ENCODE measurements at regions not wholly inside any gene's neighbourhood (a gene's known extent, or its start where the extent isn't known, plus 50 kb on each side); places are given as distances from the start of the nearest gene placed in this dataset.
"Not testable (repeated sequence)": the region's sequence is repeated elsewhere in the genome, so short reads cannot be mapped to it uniquely, and the experiment has no call there.

DNA sequence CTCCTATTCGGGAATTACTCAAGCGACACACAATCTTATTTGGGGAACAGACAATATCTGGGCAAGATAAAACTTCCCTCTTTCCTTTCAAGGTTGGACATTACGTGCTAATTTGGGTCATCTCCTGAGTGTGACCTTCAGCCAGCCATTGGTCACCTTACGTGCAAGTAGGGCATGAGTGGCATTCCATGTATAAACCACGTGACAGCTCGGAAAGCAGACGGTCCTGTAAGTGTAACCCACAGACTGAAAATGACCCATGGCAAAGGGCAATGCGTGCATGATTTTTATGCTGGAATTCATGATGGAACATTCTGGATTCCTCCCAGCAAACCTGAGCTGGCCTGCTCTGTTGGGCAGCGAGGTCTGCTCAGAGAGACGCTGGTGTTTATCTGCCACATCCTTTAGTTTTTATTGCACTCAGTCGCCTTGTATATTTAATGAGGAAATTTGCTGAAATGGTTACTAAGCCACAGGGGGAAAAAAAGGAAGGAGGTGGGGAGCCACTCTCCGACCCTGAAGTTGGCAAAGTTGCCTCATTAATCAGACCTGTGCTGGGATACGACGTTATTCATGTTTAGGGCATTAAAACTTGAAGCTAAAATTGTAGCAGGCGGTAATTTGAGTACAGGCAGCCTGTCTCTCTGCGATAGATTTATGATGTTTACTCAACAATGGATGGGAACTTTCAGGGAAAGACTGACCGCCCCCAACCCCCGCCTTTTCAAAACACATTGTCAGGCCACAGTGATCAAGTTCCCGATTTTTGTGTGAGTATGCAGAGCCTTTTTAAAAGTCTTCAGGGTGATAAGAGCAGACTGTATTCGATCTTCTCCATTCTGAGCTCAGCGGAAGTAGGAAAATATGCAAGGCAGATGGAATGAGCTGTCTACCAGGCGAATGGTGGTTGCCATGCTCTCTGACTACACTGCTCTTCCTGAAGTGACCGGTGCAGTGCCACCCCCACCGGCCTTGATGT, 295.3 kb downstream of the BCL2L11 start:
- not testable (repeated sequence) for H3K4me3 ChIP-seq (ENCODE audit: low read depth in 1 of 2, low read length in 1 of 2); H3K9me3 ChIP-seq; H3K36me3 ChIP-seq; H3K27me3 ChIP-seq; H3K27ac ChIP-seq
- H3K4me1 ChIP-seq (ENCODE audit: control insufficient read depth in 1 of 2, insufficient read depth in 1 of 2, low read depth in 1 of 2, low read length in 1 of 2): peaks cover 14 to 30% of the 10 kb centered on the region in 2 experiments

GRCh38 chr2:111417026-111417425, 296.3 kb downstream of the BCL2L11 start:
- H3K4me1 ChIP-seq (ENCODE audit: control insufficient read depth in 1 of 2, insufficient read depth in 1 of 2, low read depth in 1 of 2, low read length in 1 of 2): peaks cover 4 to 20% of the 10 kb centered on the region in 2 experiments
- not testable (repeated sequence) for H3K9me3 ChIP-seq; H3K27me3 ChIP-seq; H3K36me3 ChIP-seq; H3K27ac ChIP-seq; H3K4me3 ChIP-seq (ENCODE audit: low read depth in 1 of 2, low read length in 1 of 2)

DNA sequence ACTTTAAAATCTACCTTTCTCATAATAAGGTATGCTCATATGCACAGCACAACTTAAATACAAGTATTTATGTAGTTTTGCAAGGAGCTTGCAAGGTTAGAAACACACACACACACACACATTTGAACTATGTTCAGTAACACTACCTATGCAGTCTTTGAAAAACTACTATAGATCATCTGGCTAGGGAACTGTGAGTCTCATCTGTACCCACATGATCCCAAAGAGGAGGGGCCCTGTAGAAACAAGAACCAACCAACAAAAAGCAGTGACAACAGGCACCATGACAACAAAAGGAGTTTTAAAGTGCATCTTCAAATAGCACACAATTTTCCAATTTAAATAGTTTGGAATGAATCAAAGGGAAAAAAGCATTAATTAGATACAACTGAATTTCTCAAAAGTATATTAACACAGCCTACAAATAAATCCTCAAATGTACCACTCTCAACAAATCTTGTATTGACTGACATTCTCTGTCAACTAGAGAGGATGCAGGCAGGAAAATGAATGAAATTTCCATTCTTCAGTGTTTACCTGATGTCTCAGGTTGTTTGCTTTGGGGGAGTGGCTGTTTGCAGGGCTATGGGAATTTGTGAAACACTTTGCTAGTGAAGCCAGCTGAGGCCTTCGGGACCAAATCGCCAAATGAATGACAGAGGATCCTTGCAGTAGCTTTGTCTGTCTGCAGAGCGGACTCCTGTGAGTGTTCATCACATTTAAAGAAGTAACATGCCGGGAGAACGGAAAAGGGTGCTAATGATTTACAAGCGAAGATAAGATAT, 297.6 kb downstream of the BCL2L11 start:
- H3K4me3 ChIP-seq (ENCODE audit: low read depth in 1 of 2, low read length in 1 of 2); H3K9me3 ChIP-seq; H3K36me3 ChIP-seq; H3K27ac ChIP-seq; H3K27me3 ChIP-seq: not testable (repeated sequence)
- H3K4me1 ChIP-seq (ENCODE audit: control insufficient read depth in 1 of 2, insufficient read depth in 1 of 2, low read depth in 1 of 2, low read length in 1 of 2): peaks cover 4 to 14% of the 10 kb centered on the region in 2 experiments

DNA sequence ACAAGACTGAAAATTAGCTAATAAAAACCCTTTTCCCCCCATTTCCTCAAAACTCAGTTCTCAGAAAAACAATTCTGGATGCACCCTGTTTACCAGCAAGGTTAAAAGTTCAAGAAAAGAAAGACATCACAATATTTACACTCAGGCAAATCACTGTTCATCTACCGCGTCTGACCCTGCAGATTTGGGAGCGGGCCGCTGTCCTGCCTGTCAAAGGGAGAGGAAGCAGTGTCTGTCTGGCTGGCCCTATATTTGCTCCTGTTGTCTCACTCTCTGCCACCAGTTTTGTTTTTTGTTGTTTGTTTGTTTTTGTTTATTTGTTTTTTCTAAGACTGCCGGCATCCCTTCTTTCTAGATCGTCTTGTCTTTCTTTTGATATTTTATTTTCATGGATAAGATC, 299.4 kb downstream of the BCL2L11 start:
- peaks cover 2 to 12% of the 10 kb centered on the region in 2 experiments for H3K4me1 ChIP-seq (ENCODE audit: control insufficient read depth in 1 of 2, insufficient read depth in 1 of 2, low read depth in 1 of 2, low read length in 1 of 2)
- not testable (repeated sequence) for H3K27me3 ChIP-seq, H3K9me3 ChIP-seq

GRCh38 chr2:111420835-111421234, 300.1 kb downstream of the BCL2L11 start:
- H3K9me3 ChIP-seq; H3K4me3 ChIP-seq (ENCODE audit: low read depth in 1 of 2, low read length in 1 of 2); H3K4me1 ChIP-seq (ENCODE audit: control insufficient read depth in 1 of 2, insufficient read depth in 1 of 2, low read depth in 1 of 2, low read length in 1 of 2); H3K36me3 ChIP-seq; H3K27ac ChIP-seq; H3K27me3 ChIP-seq: not testable (repeated sequence)

More for the DNA sequence above, 299.4 kb downstream of the BCL2L11 start:
- H3K36me3 ChIP-seq; H3K4me3 ChIP-seq (ENCODE audit: low read depth in 1 of 2, low read length in 1 of 2); H3K27ac ChIP-seq: not testable (repeated sequence)

- not testable (repeated sequence) for H3K36me3 ChIP-seq; H3K4me3 ChIP-seq (ENCODE audit: low read depth in 1 of 2, low read length in 1 of 2); H3K27me3 ChIP-seq; H3K4me1 ChIP-seq (ENCODE audit: control insufficient read depth in 1 of 2, insufficient read depth in 1 of 2, low read depth in 1 of 2, low read length in 1 of 2); H3K9me3 ChIP-seq; H3K27ac ChIP-seq
Measured at GRCh38 chr2:111421949-111422348, 301.2 kb downstream of the BCL2L11 start.

DNA sequence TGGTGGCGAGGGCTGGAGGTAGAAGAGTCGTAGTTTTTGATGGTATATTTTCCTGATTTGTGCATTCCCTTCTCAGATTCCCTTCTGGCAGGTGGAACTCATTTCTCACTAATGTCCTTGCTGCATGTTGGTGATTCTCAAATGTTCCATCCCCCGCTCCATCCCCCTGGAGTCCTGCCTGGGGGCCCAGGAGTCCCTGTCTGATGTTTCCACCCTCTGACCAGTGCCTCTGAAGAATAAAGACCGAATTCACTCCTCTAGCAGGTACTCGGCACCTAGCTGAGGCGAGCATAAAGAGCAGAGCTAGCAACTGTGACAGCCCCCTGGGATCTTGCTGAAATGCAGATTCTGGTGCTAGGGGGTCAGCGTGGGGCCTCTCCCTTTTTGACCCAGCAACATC, 301.8 kb downstream of the BCL2L11 start:
- H3K4me1 ChIP-seq (ENCODE audit: control insufficient read depth in 1 of 2, insufficient read depth in 1 of 2, low read depth in 1 of 2, low read length in 1 of 2); H3K27me3 ChIP-seq; H3K9me3 ChIP-seq; H3K4me3 ChIP-seq (ENCODE audit: low read depth in 1 of 2, low read length in 1 of 2); H3K27ac ChIP-seq; H3K36me3 ChIP-seq: not testable (repeated sequence)

- not testable (repeated sequence) for H3K4me3 ChIP-seq (ENCODE audit: low read depth in 1 of 2, low read length in 1 of 2); H3K27ac ChIP-seq; H3K36me3 ChIP-seq
Measured at GRCh38 chr2:111423184-111423583, 302.5 kb downstream of the BCL2L11 start.

GRCh38 chr2:111424176-111424575, 303.5 kb downstream of the BCL2L11 start:
- H3K4me3 ChIP-seq (ENCODE audit: low read depth in 1 of 2, low read length in 1 of 2); H3K36me3 ChIP-seq; H3K27me3 ChIP-seq; H3K27ac ChIP-seq; H3K9me3 ChIP-seq; H3K4me1 ChIP-seq (ENCODE audit: control insufficient read depth in 1 of 2, insufficient read depth in 1 of 2, low read depth in 1 of 2, low read length in 1 of 2): not testable (repeated sequence)

More at GRCh38 chr2:111423184-111423583, 302.5 kb downstream of the BCL2L11 start:
- H3K9me3 ChIP-seq; H3K27me3 ChIP-seq; H3K4me1 ChIP-seq (ENCODE audit: control insufficient read depth in 1 of 2, insufficient read depth in 1 of 2, low read depth in 1 of 2, low read length in 1 of 2): not testable (repeated sequence)

DNA sequence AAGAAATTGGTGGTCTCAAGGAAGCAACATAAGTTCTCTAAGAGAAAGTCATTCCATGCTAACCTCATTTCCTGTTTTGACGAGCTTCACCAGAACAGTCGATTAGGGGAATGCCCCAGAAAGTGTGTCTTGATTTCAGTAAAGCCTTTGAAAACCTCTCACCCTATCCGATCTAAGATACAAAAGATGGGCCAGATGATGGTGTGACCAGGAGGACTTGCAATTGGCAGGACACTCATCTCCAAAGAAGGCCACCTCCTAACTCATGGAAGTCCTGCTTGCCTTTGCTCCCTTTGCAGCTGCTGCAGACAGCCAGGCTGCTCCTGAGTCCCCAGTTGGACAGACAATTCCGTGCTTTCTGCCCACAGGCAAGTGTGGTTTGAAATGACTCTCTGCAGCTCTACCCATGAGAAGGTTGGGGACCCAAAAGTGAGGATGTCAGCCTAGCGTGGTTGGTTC, 304.2 kb downstream of the BCL2L11 start:
- H3K9me3 ChIP-seq; H3K4me3 ChIP-seq (ENCODE audit: low read depth in 1 of 2, low read length in 1 of 2); H3K36me3 ChIP-seq; H3K4me1 ChIP-seq (ENCODE audit: control insufficient read depth in 1 of 2, insufficient read depth in 1 of 2, low read depth in 1 of 2, low read length in 1 of 2); H3K27ac ChIP-seq; H3K27me3 ChIP-seq: not testable (repeated sequence)

DNA sequence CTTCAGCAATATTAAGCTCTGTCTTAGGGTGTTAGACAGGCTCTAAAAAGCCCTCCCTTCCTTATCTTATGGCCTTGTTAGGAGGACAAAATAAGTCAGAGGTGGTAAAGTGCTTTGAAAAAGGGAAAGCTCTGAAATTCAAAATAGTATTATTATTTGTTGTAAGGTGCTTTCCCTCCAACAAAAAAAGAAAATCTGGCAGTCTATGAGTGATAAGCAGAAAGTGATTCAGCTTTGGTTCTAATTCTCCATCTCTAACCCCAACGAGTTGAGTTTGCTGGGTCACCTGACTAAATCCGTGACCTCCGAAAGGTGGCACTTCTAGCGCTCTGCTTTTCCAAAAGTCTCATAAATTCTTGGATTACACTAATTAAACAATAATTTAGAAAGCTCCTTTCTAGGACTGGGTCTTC, 305.1 kb downstream of the BCL2L11 start:
- not testable (repeated sequence) for H3K36me3 ChIP-seq; H3K27me3 ChIP-seq; H3K9me3 ChIP-seq; H3K4me3 ChIP-seq (ENCODE audit: low read depth in 1 of 2, low read length in 1 of 2); H3K4me1 ChIP-seq (ENCODE audit: control insufficient read depth in 1 of 2, insufficient read depth in 1 of 2, low read depth in 1 of 2, low read length in 1 of 2); H3K27ac ChIP-seq

- not testable (repeated sequence) for H3K27me3 ChIP-seq; H3K27ac ChIP-seq; H3K9me3 ChIP-seq; H3K4me3 ChIP-seq (ENCODE audit: low read depth in 1 of 2, low read length in 1 of 2); H3K36me3 ChIP-seq
- peaks cover 12 to 16% of the 10 kb centered on the region in 2 experiments for H3K4me1 ChIP-seq (ENCODE audit: control insufficient read depth in 1 of 2, insufficient read depth in 1 of 2, low read depth in 1 of 2, low read length in 1 of 2)
Measured at GRCh38 chr2:111427346-111427745, 306.6 kb downstream of the BCL2L11 start.

- H3K27me3 ChIP-seq; H3K9me3 ChIP-seq; H3K4me3 ChIP-seq (ENCODE audit: low read depth in 1 of 2, low read length in 1 of 2); H3K36me3 ChIP-seq: not testable (repeated sequence)
- Histone ChIP-seq H3K4me1 (ENCODE audit: control insufficient read depth in 1 of 2, insufficient read depth in 1 of 2, low read depth in 1 of 2, low read length in 1 of 2) (peaks cover 15 to 17% of the 10 kb centered on the region in 2 experiments), H3K27ac (peak overlapping the region; percentile 1)
Measured at GRCh38 chr2:111428915-111429314, 308.2 kb downstream of the BCL2L11 start.

Data from neutrophil (primary cell).